Type B pancreatic cell (in vitro differentiated cells): ENCODE measurements at regions not wholly inside any gene's neighbourhood (a gene's known extent, or its start where the extent isn't known, plus 50 kb on each side); places are given as distances from the start of the nearest gene placed in this dataset.

ENCODE experiments used
- DNase-seq: peaks from one replicate; pipeline ENCODE4 v3.0.0; 2021; ENCODE audit warnings: mixed read lengths; ENCODE audit not compliant: unreplicated experiment; ENCODE audit errors: extremely low spot score
- H3K27ac Mint-ChIP-seq: 2 replicates; pipeline ENCODE4 v1.8.0; 2021; ENCODE audit warnings: mild to moderate bottlenecking, mixed read lengths
- H3K27me3 Mint-ChIP-seq: 2 replicates; pipeline ENCODE4 v1.8.0; 2021; ENCODE audit warnings: mixed read lengths
- H3K36me3 Mint-ChIP-seq: 2 replicates; pipeline ENCODE4 v1.8.0; 2021; ENCODE audit warnings: mixed read lengths
- H3K4me1 Mint-ChIP-seq: one replicate; pipeline ENCODE4 v1.8.0; 2021; ENCODE audit warnings: mixed read lengths; ENCODE audit not compliant: unreplicated experiment
- H3K4me3 Mint-ChIP-seq: 2 replicates; pipeline ENCODE4 v1.8.0; 2021; ENCODE audit warnings: mild to moderate bottlenecking, mixed read lengths
- H3K9me3 Mint-ChIP-seq: 2 replicates; pipeline ENCODE4 v1.8.0; 2021; ENCODE audit warnings: mixed read lengths
- TF ChIP-seq, protein P1 (sequence below): fragments of 200-600 bp; sonication (generic); conservative IDR thresholded peaks from 2 replicates; pipeline ENCODE4 v1.5.0; 2021; ENCODE audit warnings: antibody characterized with exemption, mild to moderate bottlenecking

DNA sequence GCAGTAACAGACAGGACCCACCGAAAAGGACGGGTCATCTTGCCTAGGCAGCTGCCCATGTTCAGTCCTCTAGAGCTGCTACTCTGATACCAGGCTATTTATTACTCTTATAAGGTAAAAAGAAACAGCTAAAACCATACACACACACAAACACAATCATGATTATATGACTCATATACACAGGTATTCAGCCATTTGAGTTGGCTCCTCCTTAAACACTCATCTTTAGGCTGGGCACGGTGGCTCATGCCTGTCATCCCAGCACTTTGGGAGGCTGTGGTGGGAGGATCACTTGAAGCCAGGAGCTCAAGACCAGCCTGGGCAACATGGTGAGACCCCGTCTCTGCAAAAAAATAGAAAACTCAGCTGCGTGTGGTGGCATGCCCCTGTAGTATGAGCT, 76.6 kb downstream of the F11 start:
- TF ChIP-seq, protein P1, sequence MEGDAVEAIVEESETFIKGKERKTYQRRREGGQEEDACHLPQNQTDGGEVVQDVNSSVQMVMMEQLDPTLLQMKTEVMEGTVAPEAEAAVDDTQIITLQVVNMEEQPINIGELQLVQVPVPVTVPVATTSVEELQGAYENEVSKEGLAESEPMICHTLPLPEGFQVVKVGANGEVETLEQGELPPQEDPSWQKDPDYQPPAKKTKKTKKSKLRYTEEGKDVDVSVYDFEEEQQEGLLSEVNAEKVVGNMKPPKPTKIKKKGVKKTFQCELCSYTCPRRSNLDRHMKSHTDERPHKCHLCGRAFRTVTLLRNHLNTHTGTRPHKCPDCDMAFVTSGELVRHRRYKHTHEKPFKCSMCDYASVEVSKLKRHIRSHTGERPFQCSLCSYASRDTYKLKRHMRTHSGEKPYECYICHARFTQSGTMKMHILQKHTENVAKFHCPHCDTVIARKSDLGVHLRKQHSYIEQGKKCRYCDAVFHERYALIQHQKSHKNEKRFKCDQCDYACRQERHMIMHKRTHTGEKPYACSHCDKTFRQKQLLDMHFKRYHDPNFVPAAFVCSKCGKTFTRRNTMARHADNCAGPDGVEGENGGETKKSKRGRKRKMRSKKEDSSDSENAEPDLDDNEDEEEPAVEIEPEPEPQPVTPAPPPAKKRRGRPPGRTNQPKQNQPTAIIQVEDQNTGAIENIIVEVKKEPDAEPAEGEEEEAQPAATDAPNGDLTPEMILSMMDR: no peak
- H3K27me3 Mint-ChIP-seq: peaks cover 5% of the 10 kb centered on the region
- no peak overlapping the region for H3K27ac Mint-ChIP-seq
- H3K36me3 Mint-ChIP-seq: no peaks in the 10 kb centered on the region
- no peak overlapping the region for H3K4me3 Mint-ChIP-seq
- no peaks in the 10 kb centered on the region for H3K9me3 Mint-ChIP-seq
- H3K4me1 Mint-ChIP-seq: no peaks in the 10 kb centered on the region
- DNase-seq: no peak

DNA sequence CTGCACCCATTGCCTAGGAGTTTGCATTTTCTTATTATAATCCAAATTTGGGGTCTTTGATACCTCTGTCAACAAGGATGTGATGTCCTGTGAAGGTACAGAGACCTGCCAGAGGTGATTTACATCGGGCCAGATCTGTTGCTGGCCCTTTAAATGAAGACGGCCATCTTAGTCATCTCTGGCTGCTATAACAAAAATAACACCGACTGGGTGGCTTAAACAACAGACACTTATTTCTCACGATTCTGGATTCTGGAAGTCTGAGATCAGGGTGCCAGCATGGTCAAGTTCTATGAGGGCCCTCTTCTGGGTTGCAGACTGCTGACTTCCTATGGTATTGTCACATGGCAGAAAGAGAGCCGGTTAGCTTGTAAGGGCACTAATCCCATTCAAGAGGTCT, 75.7 kb downstream of the F11 start:
- H3K4me1 Mint-ChIP-seq: no peaks in the 10 kb centered on the region
- H3K27me3 Mint-ChIP-seq: no peaks in the 10 kb centered on the region
- H3K4me3 Mint-ChIP-seq: no peak overlapping the region
- no peaks in the 10 kb centered on the region for H3K9me3 Mint-ChIP-seq
- H3K27ac Mint-ChIP-seq: no peak overlapping the region
- TF ChIP-seq, protein P1: no peak
- no peak for DNase-seq
- H3K36me3 Mint-ChIP-seq: no peaks in the 10 kb centered on the region
